DOHH2 (cell line): ENCODE measurements at regions not wholly inside any gene's neighbourhood (a gene's known extent, or its start where the extent isn't known, plus 50 kb on each side); places are given as distances from the start of the nearest gene placed in this dataset.

Source experiments
- H3F3A ChIP-seq: fragments of 200-600 bp; sonication (generic), shearing (Covaris generic); 2 replicates; pipeline ENCODE4 v1.6.0; 2016; ENCODE audit warnings: antibody characterized with exemption, mild to moderate bottlenecking; ENCODE audit not compliant: control insufficient read depth, insufficient read depth
- H3K27ac ChIP-seq: fragments of 200-600 bp; sonication (generic); 2 replicates; pipeline ENCODE4 v1.5.1; 2014; ENCODE audit warnings: low read depth, mild to moderate bottlenecking, low read length, moderate library complexity
- H3K27me3 ChIP-seq: fragments of 200-600 bp; sonication (generic); 2 replicates; pipeline ENCODE4 v1.6.1; 2014; ENCODE audit warnings: mild to moderate bottlenecking, low read length, mixed read lengths; ENCODE audit not compliant: control insufficient read depth
- H3K36me3 ChIP-seq: fragments of 200-600 bp; sonication (generic); 2 replicates; pipeline ENCODE4 v1.6.1; 2014; ENCODE audit warnings: mild to moderate bottlenecking, low read length, moderate library complexity, mixed read lengths; ENCODE audit not compliant: control insufficient read depth
- H3K4me1 ChIP-seq: fragments of 200-600 bp; sonication (generic); 2 replicates; pipeline ENCODE4 v1.6.1; 2014; ENCODE audit warnings: mild to moderate bottlenecking, low read length, mixed read lengths; ENCODE audit not compliant: control insufficient read depth
- H3K4me2 ChIP-seq: fragments of 200-600 bp; sonication (generic); 2 replicates; pipeline ENCODE4 v1.6.0; 2014; ENCODE audit warnings: mild to moderate bottlenecking, low read length, moderate library complexity
- H3K4me3 ChIP-seq: fragments of 200-600 bp; sonication (generic); 2 replicates; pipeline ENCODE4 v1.5.1; 2014; ENCODE audit warnings: mild to moderate bottlenecking, low read length, mixed read lengths
- H3K79me2 ChIP-seq: fragments of 200-600 bp; sonication (generic); 2 replicates; pipeline ENCODE4 v1.6.1; 2014; ENCODE audit warnings: mild to moderate bottlenecking, low read length, mixed read lengths; ENCODE audit not compliant: control insufficient read depth
- H3K9me2 ChIP-seq: fragments of 200-600 bp; sonication (generic); replicated peaks from 2 replicates; pipeline ENCODE4 v1.6.1; 2014; ENCODE audit warnings: mild to moderate bottlenecking, low read length, mixed read lengths; ENCODE audit not compliant: control insufficient read depth
- H3K9me3 ChIP-seq: fragments of 200-600 bp; sonication (generic); 2 replicates; pipeline ENCODE4 v1.6.1; 2014; ENCODE audit warnings: antibody characterized with exemption, low read length, mixed read lengths; ENCODE audit not compliant: control insufficient read depth, insufficient read depth
- H4K20me1 ChIP-seq: fragments of 200-600 bp; sonication (generic); 2 replicates; pipeline ENCODE4 v1.6.0; 2014; ENCODE audit warnings: low read depth, mild to moderate bottlenecking, antibody characterized with exemption, low read length, moderate library complexity; ENCODE audit not compliant: control insufficient read depth, insufficient read depth
- EZH2phosphoT487 ChIP-seq: fragments of 200-600 bp; sonication (generic); IDR thresholded peaks from 2 replicates; pipeline ENCODE4 v1.6.1; 2017; ENCODE audit warnings: borderline replicate concordance, mild to moderate bottlenecking, antibody characterized with exemption, low read length, moderate library complexity, mixed read lengths
- TF ChIP-seq, protein P1 (sequence below): fragments of 200-600 bp; sonication (generic); IDR thresholded peaks from one replicate; pipeline ENCODE4 v1.5.1; 2014; ENCODE audit warnings: antibody characterized with exemption, mild to moderate bottlenecking, low read depth, low read length; ENCODE audit not compliant: poor library complexity, severe bottlenecking

DNA sequence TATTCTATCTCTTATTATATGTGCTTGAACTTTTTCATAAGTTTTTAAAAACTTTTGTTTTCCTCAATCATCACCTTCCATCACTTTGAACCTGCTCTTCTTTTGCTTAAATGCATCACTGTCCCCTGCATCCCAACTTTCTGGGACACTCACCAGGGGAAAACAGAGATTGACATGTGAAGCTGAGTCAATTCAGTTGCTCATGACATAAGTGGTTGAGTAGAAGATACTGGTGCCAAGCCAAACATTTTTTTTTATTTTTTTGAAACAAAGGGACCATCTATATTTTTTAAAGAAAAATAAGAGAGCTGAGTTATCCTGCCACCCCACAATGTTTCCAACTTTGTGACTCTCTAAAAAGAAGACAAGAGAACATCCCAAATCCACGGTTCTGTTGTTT is 61.8 kb upstream of the AHR start:
- Histone ChIP-seq H3K4me1 (peaks cover 16% of the 10 kb centered on the region), H3F3A (no peaks in the 10 kb centered on the region), H3K4me2 (no peak overlapping the region), H3K27me3 (no peaks in the 10 kb centered on the region), H3K9me3 (no peaks in the 10 kb centered on the region), H3K9me2 (no peaks in the 10 kb centered on the region), H3K79me2 (no peaks in the 10 kb centered on the region), H3K36me3 (no peaks in the 10 kb centered on the region), H3K4me3 (no peak overlapping the region), H3K27ac (no peak overlapping the region), H4K20me1 (no peaks in the 10 kb centered on the region)
- TF ChIP-seq, protein P1, sequence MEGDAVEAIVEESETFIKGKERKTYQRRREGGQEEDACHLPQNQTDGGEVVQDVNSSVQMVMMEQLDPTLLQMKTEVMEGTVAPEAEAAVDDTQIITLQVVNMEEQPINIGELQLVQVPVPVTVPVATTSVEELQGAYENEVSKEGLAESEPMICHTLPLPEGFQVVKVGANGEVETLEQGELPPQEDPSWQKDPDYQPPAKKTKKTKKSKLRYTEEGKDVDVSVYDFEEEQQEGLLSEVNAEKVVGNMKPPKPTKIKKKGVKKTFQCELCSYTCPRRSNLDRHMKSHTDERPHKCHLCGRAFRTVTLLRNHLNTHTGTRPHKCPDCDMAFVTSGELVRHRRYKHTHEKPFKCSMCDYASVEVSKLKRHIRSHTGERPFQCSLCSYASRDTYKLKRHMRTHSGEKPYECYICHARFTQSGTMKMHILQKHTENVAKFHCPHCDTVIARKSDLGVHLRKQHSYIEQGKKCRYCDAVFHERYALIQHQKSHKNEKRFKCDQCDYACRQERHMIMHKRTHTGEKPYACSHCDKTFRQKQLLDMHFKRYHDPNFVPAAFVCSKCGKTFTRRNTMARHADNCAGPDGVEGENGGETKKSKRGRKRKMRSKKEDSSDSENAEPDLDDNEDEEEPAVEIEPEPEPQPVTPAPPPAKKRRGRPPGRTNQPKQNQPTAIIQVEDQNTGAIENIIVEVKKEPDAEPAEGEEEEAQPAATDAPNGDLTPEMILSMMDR: no peak
- TF ChIP-seq EZH2phosphoT487: no peak

DNA sequence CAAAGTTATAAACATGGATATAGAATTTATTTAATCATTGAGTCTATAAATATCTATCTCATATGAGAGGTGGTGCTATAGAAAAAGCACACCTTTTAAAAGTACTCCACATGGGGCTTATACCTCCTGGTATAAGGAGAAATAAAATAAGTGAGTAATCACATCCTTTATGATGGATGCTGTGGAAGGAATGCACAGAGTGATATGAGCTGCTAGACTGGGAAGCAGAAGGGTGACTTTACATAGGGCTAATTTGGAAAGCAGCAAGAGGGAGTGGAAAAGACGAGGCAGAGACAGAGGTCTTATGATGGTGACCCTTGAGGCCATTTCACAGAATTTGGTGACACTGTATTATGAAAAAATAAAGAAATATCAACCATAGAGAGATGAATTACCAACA is 59.4 kb upstream of the AHR start:
- no peaks in the 10 kb centered on the region for H3K36me3 ChIP-seq
- H3K4me3 ChIP-seq: no peak overlapping the region
- H4K20me1 ChIP-seq: no peaks in the 10 kb centered on the region
- H3K4me1 ChIP-seq: peaks cover 11% of the 10 kb centered on the region
- H3K27me3 ChIP-seq: no peaks in the 10 kb centered on the region
- H3K4me2 ChIP-seq: no peak overlapping the region
- no peak overlapping the region for H3K27ac ChIP-seq
- TF ChIP-seq, protein P1: no peak
- no peak for TF ChIP-seq EZH2phosphoT487
- no peaks in the 10 kb centered on the region for H3F3A ChIP-seq
- no peaks in the 10 kb centered on the region for H3K79me2 ChIP-seq
- H3K9me2 ChIP-seq: no peaks in the 10 kb centered on the region
- H3K9me3 ChIP-seq: no peaks in the 10 kb centered on the region

DNA sequence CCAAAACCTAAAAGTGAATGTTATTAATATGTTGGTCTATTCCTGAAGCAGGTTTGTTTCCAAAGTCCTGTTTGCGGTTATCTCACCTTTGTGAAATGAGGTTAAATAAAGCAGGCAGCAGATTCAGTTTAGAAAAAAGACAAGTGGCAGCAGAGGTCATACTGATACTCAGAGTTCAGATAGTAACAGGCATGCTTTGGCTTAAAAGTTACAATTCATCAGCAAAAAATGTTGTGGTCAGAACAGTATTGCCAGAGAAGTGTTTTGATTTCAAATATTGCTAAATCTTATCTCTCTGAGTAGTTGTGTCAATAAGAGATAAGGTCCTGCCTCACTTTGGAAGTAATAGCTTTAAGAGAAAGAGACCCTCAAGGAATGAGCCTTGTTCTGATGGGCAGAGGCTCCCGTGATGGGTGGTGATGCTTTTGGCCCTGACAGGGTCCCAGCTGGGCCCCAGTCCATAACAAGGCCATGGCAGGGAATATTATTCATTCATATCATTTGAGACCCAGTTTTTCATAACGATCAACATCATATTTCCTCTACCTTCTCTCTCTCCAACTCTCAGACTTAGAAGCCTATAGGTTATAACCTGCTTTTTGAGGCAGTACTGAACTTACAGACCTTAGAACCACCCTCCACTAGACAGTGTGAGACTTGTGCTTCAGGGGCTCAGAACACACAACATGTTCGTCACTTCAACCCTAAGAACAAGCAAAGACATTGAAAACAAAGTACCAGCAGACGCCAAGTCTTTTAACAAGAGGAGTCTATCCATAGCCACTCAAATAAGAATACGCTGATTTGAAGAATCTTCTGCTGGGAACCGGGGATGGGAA is 58.5 kb upstream of the AHR start:
- peaks cover 2% of the 10 kb centered on the region; the same call in 1 of the 2 replicates for H3K4me1 ChIP-seq
- no peaks in the 10 kb centered on the region for H3K36me3 ChIP-seq
- no peaks in the 10 kb centered on the region for H4K20me1 ChIP-seq
- no peaks in the 10 kb centered on the region for H3K9me2 ChIP-seq
- no peak overlapping the region for H3K4me2 ChIP-seq
- no peaks in the 10 kb centered on the region for H3K9me3 ChIP-seq
- no peaks in the 10 kb centered on the region for H3F3A ChIP-seq
- TF ChIP-seq, protein P1: no peak
- TF ChIP-seq EZH2phosphoT487: no peak
- H3K27me3 ChIP-seq: no peaks in the 10 kb centered on the region
- no peak overlapping the region for H3K4me3 ChIP-seq
- H3K27ac ChIP-seq: no peak overlapping the region
- H3K79me2 ChIP-seq: no peaks in the 10 kb centered on the region
